HCT116 (cell line): ENCODE measurements at regions not wholly inside any gene's neighbourhood (a gene's known extent, or its start where the extent isn't known, plus 50 kb on each side); places are given as distances from the start of the nearest gene placed in this dataset.

ENCODE experiments used
- ATAC-seq: fragments of 200-7000 bp; cut with Tn5 transposase; 2 replicates; pipeline ENCODE4 v1.9.1; 2020; ENCODE audit warnings: mild to moderate bottlenecking, moderate library complexity
- BruUV-seq: library from RNA; stranded (reverse); fragments of 400-500 nt; replicated peaks from 2 replicates; lab custom pipeline; 2021; lab: Mats Ljungman, UMichigan
- CTCF ChIA-PET: fragments of 300-600 bp; sonication (Branson Sonifier 250); formaldehyde crosslinking; loops from one replicate; lab custom pipeline; 2021; ENCODE audit warnings: antibody characterized with exemption; lab: Charles Lee
- POLR2A ChIA-PET: fragments of 300-600, 350-600 bp; sonication (Branson Sonifier 250); formaldehyde crosslinking; loops from one replicate; lab custom pipeline; 2021; ENCODE audit warnings: antibody characterized with exemption; lab: Charles Lee
- RAD21 ChIA-PET, 2 experiments: fragments of 300-600 bp; sonication (Branson Sonifier 250); formaldehyde crosslinking; loops; one replicate each; lab custom pipeline; 2023; ENCODE audit warnings: low total read pairs in 2 of 2; ENCODE audit not compliant: uncharacterized antibody in 2 of 2, unreplicated experiment in 2 of 2, low non-redundant PET in 1 of 2; lab: Charles Lee
- DNase-seq: peaks from one replicate; pipeline ENCODE4 v3.0.0-alpha.2; 2010; ENCODE audit warnings: low read depth, low spot score
- H2AFZ ChIP-seq: fragments of 200-600 bp; shearing (Covaris generic), sonication (generic); 2 replicates; pipeline ENCODE4 v1.6.1; 2017; ENCODE audit warnings: low read depth, mixed run types, mixed read lengths, antibody characterized with exemption, low read length; ENCODE audit not compliant: poor library complexity, severe bottlenecking
- H3K27ac ChIP-seq: 2 replicates; pipeline ENCODE4 v1.5.1; 2012; ENCODE audit warnings: low read depth, low read length
- H3K27me3 ChIP-seq: fragments of 200-600 bp; sonication (generic); 2 replicates; pipeline ENCODE4 v1.6.1; 2016; ENCODE audit warnings: mixed run types, low read length, mixed read lengths; ENCODE audit not compliant: insufficient read depth
- H3K36me3 ChIP-seq, 2 experiments: fragments of 200-500 bp in 1 of 2; fragments of 200-600 bp in 1 of 2; sonication (Bioruptor generic) in 1 of 2; sonication (generic) in 1 of 2; 2 replicates each; pipeline versions ENCODE4 v1.5.1 to v1.6.1; 2014 to 2016; ENCODE audit warnings: low read length in 2 of 2, inconsistent platforms in 1 of 2, mixed read lengths in 1 of 2, mixed run types in 1 of 2; ENCODE audit not compliant: insufficient read depth in 2 of 2, control insufficient read depth in 1 of 2
- H3K4me1 ChIP-seq, 2 experiments: fragments of 200-600 bp in 1 of 2; sonication (generic) in 1 of 2; 2 replicates each; pipeline versions ENCODE4 v1.5.1 to v1.6.1; 2012 to 2017; ENCODE audit warnings: low read length in 2 of 2, inconsistent platforms in 1 of 2, mild to moderate bottlenecking in 1 of 2, mixed read lengths in 1 of 2, mixed run types in 1 of 2, moderate library complexity in 1 of 2; ENCODE audit not compliant: insufficient read depth in 2 of 2, control insufficient read depth in 1 of 2
- H3K4me2 ChIP-seq: fragments of 200-600 bp; sonication (generic); 2 replicates; pipeline ENCODE4 v1.6.1; 2017; ENCODE audit warnings: mixed run types, low read length, mixed read lengths
- H3K4me3 ChIP-seq, 2 experiments: fragments of 200-600 bp in 1 of 2; sonication (generic) in 1 of 2; replicated peaks in 1 of 2; 2 replicates each; pipeline ENCODE4 v1.5.1; 2011 to 2016; ENCODE audit warnings: low read length in 2 of 2, control low read depth in 1 of 2, low read depth in 1 of 2, mild to moderate bottlenecking in 1 of 2, mixed read lengths in 1 of 2, mixed run types in 1 of 2
- H3K79me2 ChIP-seq: fragments of 200-600 bp; sonication (generic); 2 replicates; pipeline ENCODE4 v1.6.1; 2017; ENCODE audit warnings: mild to moderate bottlenecking, mixed run types, low read length, moderate library complexity, mixed read lengths; ENCODE audit not compliant: insufficient read depth
- H3K9ac ChIP-seq: fragments of 200-600 bp; sonication (generic); 2 replicates; pipeline ENCODE4 v1.6.1; 2016; ENCODE audit warnings: low read length, mixed read lengths
- H3K9me2 ChIP-seq: fragments of 200-600 bp; sonication (generic), shearing (Covaris generic); 2 replicates; pipeline ENCODE4 v1.6.1; 2017; ENCODE audit warnings: mixed run types, mild to moderate bottlenecking, moderate library complexity; ENCODE audit not compliant: insufficient read depth
- H3K9me3 ChIP-seq, 2 experiments: fragments of 200-500 bp in 1 of 2; fragments of 200-600 bp in 1 of 2; sonication (Bioruptor generic) in 1 of 2; sonication (generic) in 1 of 2; 2 replicates each; pipeline ENCODE4 v1.6.1; 2014 to 2017; ENCODE audit warnings: low read length in 2 of 2, mixed read lengths in 2 of 2, inconsistent platforms in 1 of 2, low read depth in 1 of 2, mild to moderate bottlenecking in 1 of 2, mixed run types in 1 of 2, moderate library complexity in 1 of 2; ENCODE audit not compliant: control insufficient read depth in 1 of 2, insufficient read depth in 1 of 2
- H4K20me1 ChIP-seq: fragments of 200-600 bp; sonication (generic), shearing (Covaris generic); 2 replicates; pipeline ENCODE4 v1.6.1; 2017; ENCODE audit warnings: mixed run types, mild to moderate bottlenecking, moderate library complexity; ENCODE audit not compliant: insufficient read depth
- ATF3 ChIP-seq: IDR thresholded peaks from 2 replicates; pipeline ENCODE4 v1.6.1; 2012
- CBX3 ChIP-seq: IDR thresholded peaks from 2 replicates; pipeline ENCODE4 v1.6.1; 2012; ENCODE audit warnings: low read depth
- CEBPB ChIP-seq: IDR thresholded peaks from 2 replicates; pipeline ENCODE4 v1.6.1; 2012; ENCODE audit warnings: low read depth
- CTCF ChIP-seq, 3 experiments: fragments of 200-600 bp in 1 of 3; sonication (generic) in 1 of 3; IDR thresholded peaks in 2 of 3; conservative IDR thresholded peaks in 1 of 3; 2 replicates each; pipeline ENCODE4 v1.5.1; 2012 to 2017; ENCODE audit warnings: low read depth in 2 of 3, low read length in 2 of 3, antibody characterized with exemption in 1 of 3, borderline replicate concordance in 1 of 3, control low read depth in 1 of 3, mild to moderate bottlenecking in 1 of 3, mixed read lengths in 1 of 3, mixed run types in 1 of 3, moderate library complexity in 1 of 3; ENCODE audit not compliant: insufficient read depth in 1 of 3
- ELF1 ChIP-seq: IDR thresholded peaks from 2 replicates; pipeline ENCODE4 v1.6.1; 2012; ENCODE audit warnings: low read depth, borderline replicate concordance
- EZH2 ChIP-seq: fragments of 200-600 bp; sonication (generic); IDR thresholded peaks from 2 replicates; pipeline ENCODE4 v1.6.1; 2017; ENCODE audit warnings: antibody characterized with exemption, mixed run types
- EZH2phosphoT487 ChIP-seq: fragments of 200-600 bp; IDR thresholded peaks from 2 replicates; pipeline ENCODE4 v1.6.1; 2018; ENCODE audit warnings: antibody characterized with exemption, borderline replicate concordance
- FOSL1 ChIP-seq: IDR thresholded peaks from 2 replicates; pipeline ENCODE4 v1.6.1; 2012; ENCODE audit warnings: low read depth
- POLR2AphosphoS5 ChIP-seq: IDR thresholded peaks from 2 replicates; pipeline ENCODE4 v1.6.1; 2011; ENCODE audit warnings: mild to moderate bottlenecking, low read depth, low read length, moderate library complexity
- SP1 ChIP-seq: IDR thresholded peaks from 2 replicates; pipeline ENCODE4 v1.6.1; 2012; ENCODE audit warnings: low read depth
- SRF ChIP-seq: IDR thresholded peaks from 2 replicates; pipeline ENCODE4 v1.6.1; 2012; ENCODE audit warnings: low read depth
- YY1 ChIP-seq: IDR thresholded peaks from 2 replicates; pipeline ENCODE4 v1.6.1; 2011; ENCODE audit warnings: low read length, low read depth, moderate library complexity, mild to moderate bottlenecking; ENCODE audit not compliant: insufficient replicate concordance; ENCODE audit errors: extremely low read depth
- ZNF274 ChIP-seq: fragments of 200-500 bp; sonication (Bioruptor generic); IDR thresholded peaks from 2 replicates; pipeline ENCODE4 v1.6.1; 2014; ENCODE audit warnings: mild to moderate bottlenecking, low read depth, low read length, inconsistent platforms
- intact Hi-C: fragments of 100-400 bp; cut with micrococcal nuclease; formaldehyde crosslinking; loops from 2 replicates; pipeline ENCODE4 v1.10.0; 2022
- TF ChIP-seq, protein P1 (sequence below): IDR thresholded peaks from 2 replicates; pipeline ENCODE4 v1.6.1; 2012
- TF ChIP-seq, protein P2 (sequence below): IDR thresholded peaks from 2 replicates; pipeline ENCODE4 v1.6.1; 2012; ENCODE audit warnings: low read depth

GRCh38 chr7:66576646-66577045 is 52.0 kb upstream of the KCTD7 start:
- H3K79me2 ChIP-seq, result peaks cover 86% of the 10 kb centered on the region
- H3K9me2 ChIP-seq, result no peaks in the 10 kb centered on the region
- peaks cover 11 to 12% of the 10 kb centered on the region in 2 experiments for H3K36me3 ChIP-seq
- no peaks in the 10 kb centered on the region for H3K9me3 ChIP-seq
- no peak overlapping the region for H3K27ac ChIP-seq
- no peak overlapping the region for H2AFZ ChIP-seq
- intact Hi-C loops, result no loop called here
- H3K4me3 ChIP-seq, result no peak overlapping the region
- ChIA-PET RAD21 (no interaction called here), CTCF (no interaction called here), POLR2A (no interaction called here)
- TF ChIP-seq, protein P1, sequence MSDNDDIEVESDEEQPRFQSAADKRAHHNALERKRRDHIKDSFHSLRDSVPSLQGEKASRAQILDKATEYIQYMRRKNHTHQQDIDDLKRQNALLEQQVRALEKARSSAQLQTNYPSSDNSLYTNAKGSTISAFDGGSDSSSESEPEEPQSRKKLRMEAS, result no peak
- no peak for TF ChIP-seq CBX3
- no peak for TF ChIP-seq CEBPB
- TF ChIP-seq SP1, result no peak
- TF ChIP-seq ATF3, result no peak
- TF ChIP-seq EZH2, result no peak
- no peak for TF ChIP-seq POLR2AphosphoS5
- TF ChIP-seq ZNF274, result no peak
- no peak for TF ChIP-seq YY1
- no peak for TF ChIP-seq EZH2phosphoT487
- TF ChIP-seq CTCF (IDR thresholded peaks at IDR 0.05 in 2 of 3, conservative IDR thresholded peaks at IDR 0.05 in 1 of 3; ENCODE audit: borderline replicate concordance in 1 of 3, insufficient read depth in 1 of 3, low read depth in 2 of 3, low read length in 2 of 3), result no peak
- no peak for TF ChIP-seq ELF1
- TF ChIP-seq SRF, result no peak
- TF ChIP-seq, protein P2, sequence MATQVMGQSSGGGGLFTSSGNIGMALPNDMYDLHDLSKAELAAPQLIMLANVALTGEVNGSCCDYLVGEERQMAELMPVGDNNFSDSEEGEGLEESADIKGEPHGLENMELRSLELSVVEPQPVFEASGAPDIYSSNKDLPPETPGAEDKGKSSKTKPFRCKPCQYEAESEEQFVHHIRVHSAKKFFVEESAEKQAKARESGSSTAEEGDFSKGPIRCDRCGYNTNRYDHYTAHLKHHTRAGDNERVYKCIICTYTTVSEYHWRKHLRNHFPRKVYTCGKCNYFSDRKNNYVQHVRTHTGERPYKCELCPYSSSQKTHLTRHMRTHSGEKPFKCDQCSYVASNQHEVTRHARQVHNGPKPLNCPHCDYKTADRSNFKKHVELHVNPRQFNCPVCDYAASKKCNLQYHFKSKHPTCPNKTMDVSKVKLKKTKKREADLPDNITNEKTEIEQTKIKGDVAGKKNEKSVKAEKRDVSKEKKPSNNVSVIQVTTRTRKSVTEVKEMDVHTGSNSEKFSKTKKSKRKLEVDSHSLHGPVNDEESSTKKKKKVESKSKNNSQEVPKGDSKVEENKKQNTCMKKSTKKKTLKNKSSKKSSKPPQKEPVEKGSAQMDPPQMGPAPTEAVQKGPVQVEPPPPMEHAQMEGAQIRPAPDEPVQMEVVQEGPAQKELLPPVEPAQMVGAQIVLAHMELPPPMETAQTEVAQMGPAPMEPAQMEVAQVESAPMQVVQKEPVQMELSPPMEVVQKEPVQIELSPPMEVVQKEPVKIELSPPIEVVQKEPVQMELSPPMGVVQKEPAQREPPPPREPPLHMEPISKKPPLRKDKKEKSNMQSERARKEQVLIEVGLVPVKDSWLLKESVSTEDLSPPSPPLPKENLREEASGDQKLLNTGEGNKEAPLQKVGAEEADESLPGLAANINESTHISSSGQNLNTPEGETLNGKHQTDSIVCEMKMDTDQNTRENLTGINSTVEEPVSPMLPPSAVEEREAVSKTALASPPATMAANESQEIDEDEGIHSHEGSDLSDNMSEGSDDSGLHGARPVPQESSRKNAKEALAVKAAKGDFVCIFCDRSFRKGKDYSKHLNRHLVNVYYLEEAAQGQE, result no peak
- no peak for TF ChIP-seq FOSL1
- BruUV-seq, result no TSS peak
- 0 out of 2 replicates have a peak, but pooled peaks cover 2% of the 10 kb centered on the region for H4K20me1 ChIP-seq
- ATAC-seq (no peak), DNase-seq (no peak)
- no peaks in the 10 kb centered on the region for H3K4me1 ChIP-seq
- no peak overlapping the region for H3K4me2 ChIP-seq
- H3K27me3 ChIP-seq, result no peaks in the 10 kb centered on the region
- no peak overlapping the region for H3K9ac ChIP-seq
